HCT116 (cell line): ENCODE measurements at regions not wholly inside any gene's neighbourhood (a gene's known extent, or its start where the extent isn't known, plus 50 kb on each side); places are given as distances from the start of the nearest gene placed in this dataset.

ENCODE experiments used
- POLR2A ChIP-seq: IDR thresholded peaks from 2 replicates; pipeline ENCODE4 v1.7.0; 2011; ENCODE audit warnings: borderline replicate concordance; ENCODE audit not compliant: insufficient read depth, insufficient read length; ENCODE audit errors: extremely low read depth
- TF ChIP-seq, protein P1 (sequence below), 3 experiments: fragments of 200-600 bp in 1 of 3; sonication (generic) in 1 of 3; IDR thresholded peaks in 2 of 3; conservative IDR thresholded peaks in 1 of 3; 2 replicates each; pipeline ENCODE4 v1.5.1; 2012 to 2017; ENCODE audit warnings: low read depth in 2 of 3, low read length in 2 of 3, antibody characterized with exemption in 1 of 3, borderline replicate concordance in 1 of 3, control low read depth in 1 of 3, mild to moderate bottlenecking in 1 of 3, mixed read lengths in 1 of 3, mixed run types in 1 of 3, moderate library complexity in 1 of 3; ENCODE audit not compliant: insufficient read depth in 1 of 3

GRCh38 chr2:125796784-125797183 lies 859.2 kb upstream of the GYPC start:
- no peak for TF ChIP-seq POLR2A
- TF ChIP-seq, protein P1, sequence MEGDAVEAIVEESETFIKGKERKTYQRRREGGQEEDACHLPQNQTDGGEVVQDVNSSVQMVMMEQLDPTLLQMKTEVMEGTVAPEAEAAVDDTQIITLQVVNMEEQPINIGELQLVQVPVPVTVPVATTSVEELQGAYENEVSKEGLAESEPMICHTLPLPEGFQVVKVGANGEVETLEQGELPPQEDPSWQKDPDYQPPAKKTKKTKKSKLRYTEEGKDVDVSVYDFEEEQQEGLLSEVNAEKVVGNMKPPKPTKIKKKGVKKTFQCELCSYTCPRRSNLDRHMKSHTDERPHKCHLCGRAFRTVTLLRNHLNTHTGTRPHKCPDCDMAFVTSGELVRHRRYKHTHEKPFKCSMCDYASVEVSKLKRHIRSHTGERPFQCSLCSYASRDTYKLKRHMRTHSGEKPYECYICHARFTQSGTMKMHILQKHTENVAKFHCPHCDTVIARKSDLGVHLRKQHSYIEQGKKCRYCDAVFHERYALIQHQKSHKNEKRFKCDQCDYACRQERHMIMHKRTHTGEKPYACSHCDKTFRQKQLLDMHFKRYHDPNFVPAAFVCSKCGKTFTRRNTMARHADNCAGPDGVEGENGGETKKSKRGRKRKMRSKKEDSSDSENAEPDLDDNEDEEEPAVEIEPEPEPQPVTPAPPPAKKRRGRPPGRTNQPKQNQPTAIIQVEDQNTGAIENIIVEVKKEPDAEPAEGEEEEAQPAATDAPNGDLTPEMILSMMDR (IDR thresholded peaks at IDR 0.05 in 2 of 3, conservative IDR thresholded peaks at IDR 0.05 in 1 of 3; ENCODE audit: borderline replicate concordance in 1 of 3, insufficient read depth in 1 of 3, low read depth in 2 of 3, low read length in 2 of 3), result no peak
